Activated CD4-positive, alpha-beta memory T cell treated with anti-CD3 and anti-CD28 coated beads, Interleukin-2, amount 10 ng/mL, durations not matched to agents 7 days and 5 days (primary cell): ENCODE measurements at regions not wholly inside any gene's neighbourhood (a gene's known extent, or its start where the extent isn't known, plus 50 kb on each side); places are given as distances from the start of the nearest gene placed in this dataset.

ENCODE experiments used
- CTCF ChIA-PET: fragments of 350-600 bp; sonication (Branson Sonifier 250); formaldehyde crosslinking; loops from one replicate; lab custom pipeline; 2021; ENCODE audit warnings: antibody characterized with exemption, inconsistent platforms; lab: Charles Lee
- POLR2A ChIA-PET: fragments of 350-600 bp; sonication (Branson Sonifier 250); formaldehyde crosslinking; loops from one replicate; lab custom pipeline; 2021; ENCODE audit warnings: antibody characterized with exemption; lab: Charles Lee
- DNase-seq: peaks from one replicate; pipeline ENCODE4 v3.0.0-alpha.2; 2020
- H3K27ac Mint-ChIP-seq: one replicate; pipeline ENCODE4 v1.8.0; 2021; ENCODE audit warnings: mild to moderate bottlenecking, mixed read lengths
- H3K27me3 Mint-ChIP-seq: one replicate; pipeline ENCODE4 v1.8.0; 2021; ENCODE audit warnings: mixed read lengths
- H3K36me3 Mint-ChIP-seq: one replicate; pipeline ENCODE4 v1.8.0; 2021; ENCODE audit warnings: low read depth, mixed read lengths
- H3K4me1 Mint-ChIP-seq: one replicate; pipeline ENCODE4 v1.8.0; 2021; ENCODE audit warnings: mixed read lengths
- H3K4me3 Mint-ChIP-seq: one replicate; pipeline ENCODE4 v1.8.0; 2021; ENCODE audit warnings: mild to moderate bottlenecking, mixed read lengths
- H3K9me3 Mint-ChIP-seq: one replicate; pipeline ENCODE4 v1.8.0; 2021; ENCODE audit warnings: mixed read lengths

GRCh38 chr7:45235905-45236304 is 78.3 kb downstream of the RAMP3 start:
- ChIA-PET POLR2A (no interaction called here), CTCF (no interaction called here)

GRCh38 chr7:45236666-45237065 is 79.1 kb downstream of the RAMP3 start:
- no peak for DNase-seq
- ChIA-PET CTCF (interaction anchor here (0.7 kb wide), 1 partner anchor 22 kb away, joined by 3 read pairs; no protein-coding TSS in a partner anchor), POLR2A (interaction anchor here (1.1 kb wide), 1 partner anchor 10 kb away, joined by 3 read pairs; no protein-coding TSS in a partner anchor)
- Mint-ChIP-seq H3K36me3 (no peaks in the 10 kb centered on the region), H3K4me1 (peaks cover 17% of the 10 kb centered on the region), H3K4me3 (no peak overlapping the region), H3K27me3 (peaks cover 45% of the 10 kb centered on the region), H3K9me3 (no peaks in the 10 kb centered on the region), H3K27ac (no peak overlapping the region)

More at GRCh38 chr7:45235905-45236304, 78.3 kb downstream of the RAMP3 start:
- H3K9me3 Mint-ChIP-seq, result no peaks in the 10 kb centered on the region
- H3K36me3 Mint-ChIP-seq, result no peaks in the 10 kb centered on the region
- no peak overlapping the region for H3K4me3 Mint-ChIP-seq
- peaks cover 10% of the 10 kb centered on the region for H3K4me1 Mint-ChIP-seq
- H3K27me3 Mint-ChIP-seq, result peaks cover 42% of the 10 kb centered on the region
- H3K27ac Mint-ChIP-seq, result no peak overlapping the region
- no peak for DNase-seq

- H3K4me1 Mint-ChIP-seq, result peaks cover 21% of the 10 kb centered on the region
- no peaks in the 10 kb centered on the region for H3K9me3 Mint-ChIP-seq
- ChIA-PET CTCF (no interaction called here), POLR2A (interaction anchor here (1.1 kb wide), 1 partner anchor 11 kb away, joined by 3 read pairs; no protein-coding TSS in a partner anchor)
- no peaks in the 10 kb centered on the region for H3K36me3 Mint-ChIP-seq
- peaks cover 43% of the 10 kb centered on the region for H3K27me3 Mint-ChIP-seq
- DNase-seq, result no peak
- no peak overlapping the region for H3K27ac Mint-ChIP-seq
- no peak overlapping the region for H3K4me3 Mint-ChIP-seq
These were observed 80.3 kb downstream of the RAMP3 start for GRCh38 chr7:45237788-45238461.

- peaks cover 42% of the 10 kb centered on the region for H3K27me3 Mint-ChIP-seq
These were observed 81.2 kb downstream of the RAMP3 start for GRCh38 chr7:45238806-45239205.

GRCh38 chr7:45239486-45239885 is 81.9 kb downstream of the RAMP3 start:
- ChIA-PET POLR2A (interaction anchor here (1.2 to 1.5 kb wide), 2 partner anchors 8 to 10 kb away, joined by 3 read pairs; no protein-coding TSS in a partner anchor), CTCF (interaction anchor here (1.7 kb wide), 1 partner anchor 20 kb away, joined by 6 read pairs; no protein-coding TSS in a partner anchor)
- H3K4me1 Mint-ChIP-seq, result peaks cover 16% of the 10 kb centered on the region
- H3K27me3 Mint-ChIP-seq, result peaks cover 37% of the 10 kb centered on the region
- no peaks in the 10 kb centered on the region for H3K9me3 Mint-ChIP-seq
- H3K27ac Mint-ChIP-seq, result no peak overlapping the region
- H3K36me3 Mint-ChIP-seq, result no peaks in the 10 kb centered on the region
- no peak overlapping the region for H3K4me3 Mint-ChIP-seq
- DNase-seq, result no peak

More at GRCh38 chr7:45238806-45239205, 81.2 kb downstream of the RAMP3 start:
- Mint-ChIP-seq H3K4me1 (peaks cover 16% of the 10 kb centered on the region), H3K36me3 (no peaks in the 10 kb centered on the region), H3K4me3 (no peak overlapping the region), H3K9me3 (no peaks in the 10 kb centered on the region), H3K27ac (no peak overlapping the region)
- ChIA-PET POLR2A (interaction anchor here (1.2 to 1.5 kb wide), 2 partner anchors 9 to 10 kb away, joined by 3 read pairs; no protein-coding TSS in a partner anchor), CTCF (no interaction called here)
- no peak for DNase-seq

- POLR2A ChIA-PET, result interaction anchor here (1.5 kb wide), 1 partner anchor 11 kb away, joined by 3 read pairs; no protein-coding TSS in a partner anchor
- DNase-seq, result no peak
- Mint-ChIP-seq H3K4me3 (no peak overlapping the region), H3K27me3 (peaks cover 37% of the 10 kb centered on the region), H3K27ac (no peak overlapping the region), H3K9me3 (no peaks in the 10 kb centered on the region), H3K4me1 (peaks cover 16% of the 10 kb centered on the region), H3K36me3 (no peaks in the 10 kb centered on the region)
- CTCF ChIA-PET, result interaction anchor here (1.1 to 1.7 kb wide), 2 partner anchors 10 to 20 kb away, joined by 3 to 6 read pairs; no protein-coding TSS in a partner anchor
These were observed 82.7 kb downstream of the RAMP3 start for GRCh38 chr7:45240273-45240771.

GRCh38 chr7:45240926-45241325 is 83.3 kb downstream of the RAMP3 start:
- POLR2A ChIA-PET, result no interaction called here
- H3K4me1 Mint-ChIP-seq, result peaks cover 17% of the 10 kb centered on the region
- DNase-seq, result no peak

GRCh38 chr7:45241339-45242109 is 83.9 kb downstream of the RAMP3 start:
- CTCF ChIA-PET, result interaction anchor here (1.1 to 1.7 kb wide), 3 partner anchors 9 to 18 kb away, joined by 3 to 6 read pairs (median 3); no protein-coding TSS in a partner anchor
- Mint-ChIP-seq H3K9me3 (no peaks in the 10 kb centered on the region), H3K4me3 (no peak overlapping the region), H3K4me1 (peaks cover 23% of the 10 kb centered on the region), H3K27ac (peak overlapping the region; percentile 36), H3K36me3 (no peaks in the 10 kb centered on the region), H3K27me3 (peaks cover 45% of the 10 kb centered on the region)
- POLR2A ChIA-PET, result no interaction called here
- no peak for DNase-seq

More at GRCh38 chr7:45240926-45241325, 83.3 kb downstream of the RAMP3 start:
- CTCF ChIA-PET, result interaction anchor here (1.1 to 1.7 kb wide), 2 partner anchors 10 to 19 kb away, joined by 3 to 6 read pairs; no protein-coding TSS in a partner anchor
- Mint-ChIP-seq H3K27me3 (peaks cover 40% of the 10 kb centered on the region), H3K27ac (peak overlapping the region; percentile 36), H3K4me3 (no peak overlapping the region), H3K36me3 (no peaks in the 10 kb centered on the region), H3K9me3 (no peaks in the 10 kb centered on the region)

GRCh38 chr7:45242261-45242660 is 84.7 kb downstream of the RAMP3 start:
- ChIA-PET POLR2A (no interaction called here), CTCF (interaction anchor here (1.2 kb wide), 1 partner anchor 17 kb away, joined by 3 read pairs; no protein-coding TSS in a partner anchor)
- Mint-ChIP-seq H3K4me1 (peaks cover 27% of the 10 kb centered on the region), H3K9me3 (no peaks in the 10 kb centered on the region), H3K27me3 (peaks cover 52% of the 10 kb centered on the region), H3K4me3 (no peak overlapping the region), H3K36me3 (no peaks in the 10 kb centered on the region), H3K27ac (no peak overlapping the region)
- DNase-seq, result no peak

GRCh38 chr7:45242698-45243097 is 85.1 kb downstream of the RAMP3 start:
- H3K9me3 Mint-ChIP-seq, result no peaks in the 10 kb centered on the region
- peaks cover 51% of the 10 kb centered on the region for H3K27me3 Mint-ChIP-seq
- POLR2A ChIA-PET, result interaction anchor here (0.6 kb wide), 1 partner anchor 1362 kb away, joined by 3 read pairs; no protein-coding TSS in a partner anchor
- no peak overlapping the region for H3K27ac Mint-ChIP-seq
- peaks cover 27% of the 10 kb centered on the region for H3K4me1 Mint-ChIP-seq
- CTCF ChIA-PET, result interaction anchor here (1.2 kb wide), 1 partner anchor 17 kb away, joined by 3 read pairs; no protein-coding TSS in a partner anchor
- no peak overlapping the region for H3K4me3 Mint-ChIP-seq
- no peak for DNase-seq
- H3K36me3 Mint-ChIP-seq, result no peaks in the 10 kb centered on the region

GRCh38 chr7:45244981-45245380 is 87.4 kb downstream of the RAMP3 start:
- ChIA-PET POLR2A (no interaction called here), CTCF (no interaction called here)
- Mint-ChIP-seq H3K27me3 (peaks cover 45% of the 10 kb centered on the region), H3K4me1 (peaks cover 27% of the 10 kb centered on the region), H3K4me3 (no peak overlapping the region), H3K9me3 (no peaks in the 10 kb centered on the region), H3K36me3 (no peaks in the 10 kb centered on the region), H3K27ac (no peak overlapping the region)
- DNase-seq, result no peak

- H3K9me3 Mint-ChIP-seq, result no peaks in the 10 kb centered on the region
- ChIA-PET CTCF (interaction anchor here (0.7 to 1.2 kb wide), 2 partner anchors 13 to 15 kb away, joined by 3 read pairs; no protein-coding TSS in a partner anchor), POLR2A (no interaction called here)
- H3K4me3 Mint-ChIP-seq, result no peak overlapping the region
- no peak for DNase-seq
- peaks cover 39% of the 10 kb centered on the region for H3K27me3 Mint-ChIP-seq
- H3K4me1 Mint-ChIP-seq, result peaks cover 18% of the 10 kb centered on the region
- H3K27ac Mint-ChIP-seq, result no peak overlapping the region
- H3K36me3 Mint-ChIP-seq, result no peaks in the 10 kb centered on the region
These were observed 88.7 kb downstream of the RAMP3 start for GRCh38 chr7:45246339-45246738.
